ENCODE measurements at regions not wholly inside any gene's neighbourhood (a gene's known extent, or its start where the extent isn't known, plus 50 kb on each side); places are given as distances from the start of the nearest gene placed in this dataset.
"Not testable (repeated sequence)": the region's sequence is repeated elsewhere in the genome, so short reads cannot be mapped to it uniquely, and the experiment has no call there.

GRCh38 chr11:47928426-47928825 is 51.9 kb upstream of the PTPRJ start:
- Histone ChIP-seq H3K4me1 (replicated peaks in 1 of 2) (no peaks in the 10 kb centered on the region), H3K27ac (no peak overlapping the region), H3K4me3 (no peak overlapping the region)
- 40 to 100% (median 70%) methylated on average over 1 to 5 of the region's 5 CpGs; no CpG with 5 or more reads in 2 of the 10 experiments for WGBS, 10 experiments
- no peak for ATAC-seq (replicated peaks in 6 of 8)
- in situ Hi-C loops (cut with MboI; ENCODE audit: low pct_unique_long_range_greater_than_20kb in 2 of 9, low sequenced_read_pairs in 9 of 9, unreplicated experiment in 9 of 9) = loop anchor here in 5 of 9 experiments (25.0 kb wide), 2 partner anchors 109 to 184 kb away; no protein-coding TSS in a partner anchor

- H3K4me1 ChIP-seq (replicated peaks in 1 of 2) = no peaks in the 10 kb centered on the region
- H3K4me3 ChIP-seq = no peak overlapping the region
- 0 to 100% (median 40%) methylated on average over 1 to 8 of the region's 8 CpGs; no CpG with 5 or more reads in 3 of the 10 experiments for WGBS, 10 experiments
- in situ Hi-C loops (cut with MboI; ENCODE audit: low pct_unique_long_range_greater_than_20kb in 2 of 9, low sequenced_read_pairs in 9 of 9, unreplicated experiment in 9 of 9) = no loop called here
- ATAC-seq (replicated peaks in 6 of 8) = peak in 3 of 8 experiments; percentile 22 to 48 (median 28)
- H3K27ac ChIP-seq = no peak overlapping the region
Observed at GRCh38 chr11:47924184-47924691, 56.1 kb upstream of the PTPRJ start.

GRCh38 chr11:47923667-47924066 is 56.7 kb upstream of the PTPRJ start:
- in situ Hi-C loops (cut with MboI; ENCODE audit: low pct_unique_long_range_greater_than_20kb in 2 of 9, low sequenced_read_pairs in 9 of 9, unreplicated experiment in 9 of 9) = no loop called here
- WGBS, 10 experiments = 10 to 86% (median 43%) methylated on average over 1 to 2 of the region's 4 CpGs; no CpG with 5 or more reads in 1 of the 10 experiments
- ATAC-seq (replicated peaks in 6 of 8) = peak in 5 of 8 experiments; percentile 49 to 86 (median 75)
- Histone ChIP-seq H3K4me3 (no peak overlapping the region), H3K27ac (no peak overlapping the region), H3K4me1 (replicated peaks in 1 of 2) (no peaks in the 10 kb centered on the region)

GRCh38 chr11:47921080-47921555 is 59.2 kb upstream of the PTPRJ start:
- H3K4me3 ChIP-seq; ATAC-seq (replicated peaks in 6 of 8); H3K4me1 ChIP-seq (replicated peaks in 1 of 2); in situ Hi-C loops (cut with MboI; ENCODE audit: low pct_unique_long_range_greater_than_20kb in 2 of 9, low sequenced_read_pairs in 9 of 9, unreplicated experiment in 9 of 9); H3K27ac ChIP-seq: not testable (repeated sequence)
- WGBS, 10 experiments = 59 to 100% (median 94%) methylated on average over 1 to 6 of the region's 6 CpGs; no CpG with 5 or more reads in 2 of the 10 experiments

- in situ Hi-C loops (cut with MboI; ENCODE audit: low pct_unique_long_range_greater_than_20kb in 2 of 9, low sequenced_read_pairs in 9 of 9, unreplicated experiment in 9 of 9) = no loop called here
- 17 to 92% (median 60%) methylated on average over 1 to 4 of the region's 4 CpGs; no CpG with 5 or more reads in 5 of the 10 experiments for WGBS, 10 experiments
Observed at GRCh38 chr11:47918882-47919495, 61.4 kb upstream of the PTPRJ start.

GRCh38 chr11:47918370-47918690 is 62.0 kb upstream of the PTPRJ start:
- H3K4me3 ChIP-seq = no peak overlapping the region
- H3K27ac ChIP-seq = no peak overlapping the region
- in situ Hi-C loops (cut with MboI; ENCODE audit: low pct_unique_long_range_greater_than_20kb in 2 of 9, low sequenced_read_pairs in 9 of 9, unreplicated experiment in 9 of 9) = no loop called here
- H3K4me1 ChIP-seq (replicated peaks in 1 of 2) = peaks cover 12 to 13% of the 10 kb centered on the region in 2 donors
- WGBS, 10 experiments = 32 to 72% (median 69%) methylated on average over 2 to 3 of the region's 3 CpGs; no CpG with 5 or more reads in 5 of the 10 experiments
- no peak for ATAC-seq (replicated peaks in 6 of 8)

More at GRCh38 chr11:47918882-47919495, 61.4 kb upstream of the PTPRJ start:
- Histone ChIP-seq H3K27ac (no peak overlapping the region), H3K4me1 (replicated peaks in 1 of 2) (peaks cover 12 to 13% of the 10 kb centered on the region in 2 donors), H3K4me3 (no peak overlapping the region)
- peak in 1 of 8 experiments; percentile 22 for ATAC-seq (replicated peaks in 6 of 8)

GRCh38 chr11:47917599-47918369 is 62.6 kb upstream of the PTPRJ start:
- H3K4me1 ChIP-seq (replicated peaks in 1 of 2) = peaks cover 12 to 13% of the 10 kb centered on the region in 2 donors
- no peak overlapping the region for H3K27ac ChIP-seq
- no peak overlapping the region for H3K4me3 ChIP-seq
- in situ Hi-C loops (cut with MboI; ENCODE audit: low pct_unique_long_range_greater_than_20kb in 2 of 9, low sequenced_read_pairs in 9 of 9, unreplicated experiment in 9 of 9) = no loop called here
- 52 to 100% (median 65%) methylated on average over 1 to 6 of the region's 11 CpGs; no CpG with 5 or more reads in 1 of the 10 experiments for WGBS, 10 experiments
- peak; percentile 41 to 97 (median 76) for ATAC-seq (replicated peaks in 6 of 8)

GRCh38 chr11:47916361-47916841 is 64.0 kb upstream of the PTPRJ start:
- 40 to 100% (median 87%) methylated on average over 1 to 6 of the region's 9 CpGs; no CpG with 5 or more reads in 1 of the 10 experiments for WGBS, 10 experiments

GRCh38 chr11:47915783-47916182 is 64.6 kb upstream of the PTPRJ start:
- no peak for ATAC-seq (replicated peaks in 6 of 8)
- in situ Hi-C loops (cut with MboI; ENCODE audit: low pct_unique_long_range_greater_than_20kb in 2 of 9, low sequenced_read_pairs in 9 of 9, unreplicated experiment in 9 of 9) = no loop called here
- Histone ChIP-seq H3K27ac (no peak overlapping the region), H3K4me1 (replicated peaks in 1 of 2) (peaks cover 12 to 13% of the 10 kb centered on the region in 2 donors), H3K4me3 (no peak overlapping the region)

More at GRCh38 chr11:47916361-47916841, 64.0 kb upstream of the PTPRJ start:
- no peak for ATAC-seq (replicated peaks in 6 of 8)
- in situ Hi-C loops (cut with MboI; ENCODE audit: low pct_unique_long_range_greater_than_20kb in 2 of 9, low sequenced_read_pairs in 9 of 9, unreplicated experiment in 9 of 9) = no loop called here
- no peak overlapping the region for H3K4me3 ChIP-seq
- H3K27ac ChIP-seq = no peak overlapping the region
- peaks cover 12 to 13% of the 10 kb centered on the region in 2 donors for H3K4me1 ChIP-seq (replicated peaks in 1 of 2)

GRCh38 chr11:47915374-47915773 is 65.0 kb upstream of the PTPRJ start:
- ATAC-seq (replicated peaks in 6 of 8) = peak in 1 of 8 experiments; percentile 3
- H3K27ac ChIP-seq = no peak overlapping the region
- H3K4me1 ChIP-seq (replicated peaks in 1 of 2) = peaks cover 12 to 13% of the 10 kb centered on the region in 2 donors
- in situ Hi-C loops (cut with MboI; ENCODE audit: low pct_unique_long_range_greater_than_20kb in 2 of 9, low sequenced_read_pairs in 9 of 9, unreplicated experiment in 9 of 9) = no loop called here
- H3K4me3 ChIP-seq = no peak overlapping the region
- 65 to 100% (median 87%) methylated on average over 1 to 4 of the region's 9 CpGs; no CpG with 5 or more reads in 4 of the 10 experiments for WGBS, 10 experiments

GRCh38 chr11:47914743-47915142 is 65.6 kb upstream of the PTPRJ start:
- no peak overlapping the region for H3K27ac ChIP-seq
- ATAC-seq (replicated peaks in 6 of 8) = peak in 5 of 8 experiments; percentile 28 to 86 (median 74)
- in situ Hi-C loops (cut with MboI; ENCODE audit: low pct_unique_long_range_greater_than_20kb in 2 of 9, low sequenced_read_pairs in 9 of 9, unreplicated experiment in 9 of 9) = no loop called here
- peaks cover 12 to 13% of the 10 kb centered on the region in 2 donors for H3K4me1 ChIP-seq (replicated peaks in 1 of 2)
- H3K4me3 ChIP-seq = no peak overlapping the region
- WGBS, 10 experiments = 51 to 90% (median 63%) methylated on average over 3 to 7 of the region's 7 CpGs; no CpG with 5 or more reads in 3 of the 10 experiments

- ATAC-seq (replicated peaks in 6 of 8) = no peak
- no peak overlapping the region for H3K4me3 ChIP-seq
- WGBS, 10 experiments = 38 to 98% (median 92%) methylated on average over 2 to 6 of the region's 8 CpGs; no CpG with 5 or more reads in 2 of the 10 experiments
- no peak overlapping the region for H3K27ac ChIP-seq
- in situ Hi-C loops (cut with MboI; ENCODE audit: low pct_unique_long_range_greater_than_20kb in 2 of 9, low sequenced_read_pairs in 9 of 9, unreplicated experiment in 9 of 9) = no loop called here
- peaks cover 12 to 13% of the 10 kb centered on the region in 2 donors for H3K4me1 ChIP-seq (replicated peaks in 1 of 2)
Observed at GRCh38 chr11:47913529-47914244, 65.5 kb upstream of the NUP160 start.
